Tibial nerve (tissue), 4 donors: ENCODE measurements at regions not wholly inside any gene's neighbourhood (a gene's known extent, or its start where the extent isn't known, plus 50 kb on each side); places are given as distances from the start of the nearest gene placed in this dataset.

Experiments used
- DNase-seq, 2 donors: peaks; one replicate each; pipeline ENCODE4 v3.0.0-alpha.2; 2019; ENCODE audit warnings: low spot score in 2 of 2
- H3K27ac ChIP-seq, 4 donors: fragments of 200-600 bp; sonication (generic) in 3 of 4; one replicate each; pipeline ENCODE4 v1.5.1; 2017 to 2019; ENCODE audit warnings: mild to moderate bottlenecking in 1 of 4
- H3K27me3 ChIP-seq, 2 donors: fragments of 200-600 bp; sonication (generic) in 1 of 2; one replicate each; pipeline versions ENCODE4 v1.5.1 to v1.6.0; 2017 to 2019
- H3K36me3 ChIP-seq, 3 donors: fragments of 200-600 bp; sonication (generic); one replicate each; pipeline ENCODE4 v1.5.1; 2018 to 2019
- H3K4me1 ChIP-seq, 4 donors: fragments of 200-600 bp; sonication (generic) in 3 of 4; one replicate each; pipeline ENCODE4 v1.5.1; 2017 to 2019
- H3K4me3 ChIP-seq, 4 donors: fragments of 200-600 bp; sonication (generic) in 3 of 4; one replicate each; pipeline ENCODE4 v1.5.1; 2017 to 2019; ENCODE audit warnings: mild to moderate bottlenecking in 1 of 4, moderate library complexity in 1 of 4
- H3K9me3 ChIP-seq, 4 donors: fragments of 200-600 bp; sonication (generic) in 3 of 4; one replicate each; pipeline ENCODE4 v1.5.1; 2017 to 2019
- CTCF ChIP-seq, 5 experiments: fragments of 200-600 bp in 3 of 5; fragments of 450-650 bp in 2 of 5; sonication (generic) in 3 of 5; IDR thresholded peaks; one replicate each; pipeline ENCODE4 v1.5.1; 2016 to 2019; ENCODE audit warnings: antibody characterized with exemption in 5 of 5, mild to moderate bottlenecking in 3 of 5, moderate library complexity in 2 of 5
- EP300 ChIP-seq, 2 donors: sonication (generic); formaldehyde crosslinking; IDR thresholded peaks; one replicate each; pipeline ENCODE4 v1.6.1; 2017; ENCODE audit warnings: antibody characterized with exemption in 2 of 2, mild to moderate bottlenecking in 1 of 2
- POLR2A ChIP-seq, 2 donors: fragments of 450-650 bp; IDR thresholded peaks; one replicate each; pipeline ENCODE4 v1.6.1; 2017; ENCODE audit warnings: antibody characterized with exemption in 2 of 2, mild to moderate bottlenecking in 2 of 2, moderate library complexity in 2 of 2
- WGBS, 2 donors: methylation state at CpG; one replicate each; pipeline ENCODE4 v1.1.5; 2018; 5-methylcytosine and 5-hydroxymethylcytosine counted together

GRCh38 chr7:156125841-156126730 is 313.8 kb upstream of the SHH start:
- 91 to 92% methylated on average over 23 of the region's 23 CpGs for WGBS, 2 donors
- TF ChIP-seq CTCF (IDR thresholded peaks at IDR 0.05) (no peak), EP300 (IDR thresholded peaks at IDR 0.05) (no peak), POLR2A (IDR thresholded peaks at IDR 0.05) (no peak)
- no peaks in the 10 kb centered on the region for H3K4me1 ChIP-seq
- no peak overlapping the region for H3K27ac ChIP-seq
- H3K4me3 ChIP-seq: no peak overlapping the region
- H3K27me3 ChIP-seq: no peaks in the 10 kb centered on the region
- H3K9me3 ChIP-seq: peaks cover 0 to 3% (median 0%) of the 10 kb centered on the region in 4 donors
- H3K36me3 ChIP-seq: no peaks in the 10 kb centered on the region
- no peak for DNase-seq

GRCh38 chr7:156124356-156124755 is 312.1 kb upstream of the SHH start:
- H3K36me3 ChIP-seq: no peaks in the 10 kb centered on the region
- H3K4me1 ChIP-seq: no peaks in the 10 kb centered on the region
- H3K27me3 ChIP-seq: no peaks in the 10 kb centered on the region
- no peak overlapping the region for H3K27ac ChIP-seq
- WGBS, 2 donors: 78 to 82% methylated on average over 15 to 18 of the region's 18 CpGs
- TF ChIP-seq EP300 (IDR thresholded peaks at IDR 0.05) (no peak), CTCF (IDR thresholded peaks at IDR 0.05) (no peak), POLR2A (IDR thresholded peaks at IDR 0.05) (no peak)
- DNase-seq: no peak
- no peaks in the 10 kb centered on the region for H3K9me3 ChIP-seq
- H3K4me3 ChIP-seq: no peak overlapping the region

- H3K27ac ChIP-seq: no peak overlapping the region
- DNase-seq: no peak
- 91 to 95% methylated on average over 23 of the region's 25 CpGs for WGBS, 2 donors
- no peaks in the 10 kb centered on the region for H3K27me3 ChIP-seq
- no peaks in the 10 kb centered on the region for H3K9me3 ChIP-seq
- no peaks in the 10 kb centered on the region for H3K36me3 ChIP-seq
- H3K4me1 ChIP-seq: no peaks in the 10 kb centered on the region
- no peak overlapping the region for H3K4me3 ChIP-seq
- TF ChIP-seq EP300 (IDR thresholded peaks at IDR 0.05) (no peak), POLR2A (IDR thresholded peaks at IDR 0.05) (no peak), CTCF (IDR thresholded peaks at IDR 0.05) (no peak)
Measured at GRCh38 chr7:156123362-156123761, 311.1 kb upstream of the SHH start.

GRCh38 chr7:156122752-156123354 is 310.6 kb upstream of the SHH start:
- 86 to 87% methylated on average over 20 to 23 of the region's 23 CpGs for WGBS, 2 donors
- Histone ChIP-seq H3K4me1 (no peaks in the 10 kb centered on the region), H3K4me3 (no peak overlapping the region), H3K36me3 (no peaks in the 10 kb centered on the region), H3K9me3 (no peaks in the 10 kb centered on the region), H3K27me3 (no peaks in the 10 kb centered on the region), H3K27ac (no peak overlapping the region)
- no peak for TF ChIP-seq POLR2A (IDR thresholded peaks at IDR 0.05)
- no peak for TF ChIP-seq CTCF (IDR thresholded peaks at IDR 0.05)
- TF ChIP-seq EP300 (IDR thresholded peaks at IDR 0.05): no peak
- no peak for DNase-seq

- H3K4me1 ChIP-seq: no peaks in the 10 kb centered on the region
- 87% methylated on average over 17 of the region's 17 CpGs for WGBS, 2 donors
- no peaks in the 10 kb centered on the region for H3K27me3 ChIP-seq
- H3K4me3 ChIP-seq: no peak overlapping the region
- no peaks in the 10 kb centered on the region for H3K9me3 ChIP-seq
- TF ChIP-seq POLR2A (IDR thresholded peaks at IDR 0.05) (no peak), CTCF (IDR thresholded peaks at IDR 0.05) (no peak), EP300 (IDR thresholded peaks at IDR 0.05) (no peak)
- no peaks in the 10 kb centered on the region for H3K36me3 ChIP-seq
- H3K27ac ChIP-seq: no peak overlapping the region
- no peak for DNase-seq
Measured at GRCh38 chr7:156121956-156122355, 309.7 kb upstream of the SHH start.
